Breast epithelium (tissue), 4 donors: ENCODE measurements at regions not wholly inside any gene's neighbourhood (a gene's known extent, or its start where the extent isn't known, plus 50 kb on each side); places are given as distances from the start of the nearest gene placed in this dataset.

Experiments
- DNase-seq, 2 donors: peaks; one replicate each; pipeline ENCODE4 v3.0.0-alpha.2; 2019; ENCODE audit warnings: low spot score in 2 of 2
- H3K27ac ChIP-seq, 2 donors: fragments of 200-600 bp; sonication (generic) in 1 of 2; one replicate each; pipeline ENCODE4 v1.5.1; 2016 to 2019; ENCODE audit warnings: mild to moderate bottlenecking in 1 of 2
- H3K27me3 ChIP-seq, 2 donors: fragments of 200-600 bp; sonication (generic) in 1 of 2; one replicate each; pipeline versions ENCODE4 v1.5.1 to v1.6.0; 2017 to 2019; ENCODE audit warnings: control low read depth in 1 of 2, mild to moderate bottlenecking in 1 of 2
- H3K36me3 ChIP-seq: fragments of 200-600 bp; one replicate; pipeline ENCODE4 v1.5.1; 2019
- H3K4me1 ChIP-seq, 2 donors: fragments of 200-600 bp; sonication (generic); one replicate each; pipeline ENCODE4 v1.5.1; 2016 to 2019; ENCODE audit warnings: control low read depth in 1 of 2
- H3K4me3 ChIP-seq, 3 donors: fragments of 200-600 bp; sonication (generic); 1 replicate in 2 of 3; 2 replicates in 1 of 3; pipeline ENCODE4 v1.5.1; 2016 to 2019; ENCODE audit warnings: mild to moderate bottlenecking in 3 of 3, moderate library complexity in 2 of 3
- H3K9me3 ChIP-seq, 2 donors: fragments of 200-600 bp; sonication (generic) in 1 of 2; one replicate each; pipeline ENCODE4 v1.5.1; 2016 to 2019; ENCODE audit warnings: control low read depth in 1 of 2
- CTCF ChIP-seq, 3 donors: fragments of 450-650 bp; IDR thresholded peaks; one replicate each; pipeline ENCODE4 v1.5.1; 2016 to 2017; ENCODE audit warnings: antibody characterized with exemption in 3 of 3, mild to moderate bottlenecking in 3 of 3, moderate library complexity in 3 of 3
- POLR2A ChIP-seq: fragments of 450-650 bp; IDR thresholded peaks from one replicate; pipeline ENCODE4 v1.6.1; 2016; ENCODE audit warnings: antibody characterized with exemption, mild to moderate bottlenecking, moderate library complexity
- POLR2AphosphoS5 ChIP-seq, 3 donors: sonication (generic); formaldehyde crosslinking; IDR thresholded peaks; one replicate each; pipeline ENCODE4 v1.6.1; 2017; ENCODE audit warnings: antibody characterized with exemption in 3 of 3
- intact Hi-C: fragments of 100-400 bp; cut with DNase I; formaldehyde crosslinking; loops from one replicate; pipeline ENCODE4 v1.15.1; 2023; ENCODE audit warnings: low total_unique reads

- H3K4me1 ChIP-seq = peaks cover 0 to 3% of the 10 kb centered on the region in 2 donors
- no peaks in the 10 kb centered on the region for H3K9me3 ChIP-seq
- intact Hi-C loops = no loop called here
- no peaks in the 10 kb centered on the region for H3K27me3 ChIP-seq
- DNase-seq = no peak
- no peaks in the 10 kb centered on the region for H3K36me3 ChIP-seq
- H3K4me3 ChIP-seq = no peak overlapping the region
- H3K27ac ChIP-seq = no peak overlapping the region
- TF ChIP-seq POLR2AphosphoS5 (IDR thresholded peaks at IDR 0.05) = no peak
- TF ChIP-seq POLR2A = no peak
- TF ChIP-seq CTCF (IDR thresholded peaks at IDR 0.05) = no peak
Measured at GRCh38 chr2:8408560-8409460, 273.0 kb upstream of the ID2 start.

DNA sequence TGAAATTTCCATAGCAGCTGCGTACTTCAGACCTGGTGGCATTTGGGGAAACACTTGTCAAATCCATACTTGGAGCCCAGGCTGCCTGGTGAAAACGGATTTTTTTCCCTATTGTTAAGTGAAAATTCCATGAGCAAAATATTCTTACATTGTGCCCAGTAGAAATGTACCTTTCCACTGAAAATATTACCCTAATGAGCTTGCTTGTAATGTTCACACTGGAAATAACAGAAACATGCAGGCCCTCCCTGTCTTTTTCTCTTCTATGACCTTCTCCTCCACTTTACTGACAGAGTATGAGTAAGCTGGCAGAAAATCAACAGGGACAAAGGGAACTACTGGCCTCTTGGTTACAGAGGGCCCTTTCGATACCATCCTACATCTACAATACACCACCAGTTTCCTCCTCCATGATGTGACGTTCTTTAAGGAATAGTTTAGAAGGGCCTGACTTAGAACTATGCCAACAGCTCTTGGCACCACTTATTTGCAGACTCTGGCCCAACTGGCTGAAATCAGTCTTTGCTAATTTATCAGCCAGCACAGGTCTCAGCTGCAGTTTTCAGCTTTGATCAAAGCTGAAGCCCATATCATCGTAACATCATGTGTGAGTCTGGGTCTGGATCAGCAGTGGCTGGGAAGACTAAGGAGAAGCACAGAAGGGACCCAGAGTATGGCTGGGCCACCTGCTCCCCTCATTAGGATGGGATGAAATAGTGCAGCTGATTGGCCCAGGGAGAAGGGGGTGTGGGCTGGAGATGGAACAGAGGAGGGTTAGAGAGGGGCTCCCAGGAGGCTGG lies 272.2 kb upstream of the ID2 start:
- H3K4me1 ChIP-seq = peaks cover 0 to 3% of the 10 kb centered on the region in 2 donors
- intact Hi-C loops = no loop called here
- DNase-seq = no peak
- TF ChIP-seq POLR2A (no peak), POLR2AphosphoS5 (IDR thresholded peaks at IDR 0.05) (no peak), CTCF (IDR thresholded peaks at IDR 0.05) (no peak)
- H3K27ac ChIP-seq = no peak overlapping the region
- H3K4me3 ChIP-seq = no peak overlapping the region
- no peaks in the 10 kb centered on the region for H3K9me3 ChIP-seq
- H3K27me3 ChIP-seq = no peaks in the 10 kb centered on the region
- no peaks in the 10 kb centered on the region for H3K36me3 ChIP-seq

GRCh38 chr2:8412082-8412481 lies 269.8 kb upstream of the ID2 start:
- Histone ChIP-seq H3K4me3 (no peak overlapping the region), H3K36me3 (no peaks in the 10 kb centered on the region), H3K27me3 (no peaks in the 10 kb centered on the region), H3K27ac (peak overlapping the region in 1 of 2 donors; percentile 67), H3K4me1 (peaks cover 0 to 3% of the 10 kb centered on the region in 2 donors), H3K9me3 (no peaks in the 10 kb centered on the region)
- no peak for DNase-seq
- no peak for TF ChIP-seq CTCF (IDR thresholded peaks at IDR 0.05)
- TF ChIP-seq POLR2A = no peak
- no peak for TF ChIP-seq POLR2AphosphoS5 (IDR thresholded peaks at IDR 0.05)
- intact Hi-C loops = no loop called here

DNA sequence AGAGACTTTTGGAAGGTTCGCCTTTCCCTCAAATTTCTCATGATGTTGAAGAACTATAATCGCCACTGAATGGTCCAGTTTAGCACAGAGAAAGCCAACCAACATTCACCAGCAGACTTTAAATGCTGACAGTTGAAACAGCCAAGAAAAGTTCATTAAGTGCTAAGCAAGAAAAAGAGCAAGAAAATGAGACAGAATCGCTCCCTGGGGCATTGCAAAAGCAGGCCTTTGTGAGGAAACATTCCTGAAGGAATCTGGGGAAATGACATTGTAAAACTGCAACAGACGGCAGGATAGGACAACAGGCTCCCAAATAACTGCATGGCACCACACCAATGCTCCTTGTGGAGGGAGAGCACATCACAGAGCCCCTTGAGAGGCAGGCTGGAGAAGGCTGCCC lies 269.3 kb upstream of the ID2 start:
- Histone ChIP-seq H3K27me3 (no peaks in the 10 kb centered on the region), H3K27ac (peak overlapping the region in 1 of 2 donors; percentile 67), H3K36me3 (no peaks in the 10 kb centered on the region), H3K9me3 (no peaks in the 10 kb centered on the region), H3K4me1 (peaks cover 0 to 3% of the 10 kb centered on the region in 2 donors), H3K4me3 (no peak overlapping the region)
- intact Hi-C loops = no loop called here
- DNase-seq = no peak
- TF ChIP-seq POLR2A (no peak), POLR2AphosphoS5 (IDR thresholded peaks at IDR 0.05) (peak in 1 of 3 donors; percentile 68)

DNA sequence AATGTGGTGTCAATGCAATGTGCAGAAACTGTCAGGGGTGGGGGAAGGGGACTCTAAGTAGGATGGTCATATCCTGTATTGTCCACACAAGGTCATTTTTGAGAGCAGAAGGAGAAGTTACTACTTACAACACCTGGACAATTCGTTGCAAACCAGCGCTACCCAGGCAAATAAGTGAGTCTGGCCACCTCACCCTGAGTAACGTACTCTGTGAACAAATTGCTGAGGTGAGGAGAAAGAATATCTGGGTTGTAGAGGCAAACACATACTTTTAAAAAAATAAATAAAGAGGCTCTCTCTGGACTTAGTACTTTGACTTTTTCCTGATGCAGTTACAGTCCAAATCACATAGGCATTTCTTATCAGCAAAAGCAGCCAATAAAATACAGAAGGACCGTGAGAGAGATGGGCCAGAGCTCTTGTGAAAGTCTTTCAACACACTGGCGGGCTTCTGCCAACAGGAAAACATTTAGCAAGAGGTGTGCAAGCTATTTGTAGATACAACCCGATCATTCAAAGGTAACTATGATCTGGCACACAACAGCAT lies 268.2 kb upstream of the ID2 start:
- Histone ChIP-seq H3K27ac (no peak overlapping the region), H3K9me3 (no peaks in the 10 kb centered on the region), H3K4me3 (no peak overlapping the region), H3K27me3 (no peaks in the 10 kb centered on the region), H3K36me3 (no peaks in the 10 kb centered on the region), H3K4me1 (peaks cover 0 to 3% of the 10 kb centered on the region in 2 donors)
- intact Hi-C loops = no loop called here
- TF ChIP-seq POLR2A (no peak), CTCF (IDR thresholded peaks at IDR 0.05) (no peak), POLR2AphosphoS5 (IDR thresholded peaks at IDR 0.05) (no peak)
- no peak for DNase-seq
